Lower leg skin (tissue), 3 donors: ENCODE measurements at regions not wholly inside any gene's neighbourhood (a gene's known extent, or its start where the extent isn't known, plus 50 kb on each side); places are given as distances from the start of the nearest gene placed in this dataset.

Experiments
- CTCF ChIP-seq, 3 donors: fragments of 450-650 bp; IDR thresholded peaks; one replicate each; pipeline ENCODE4 v1.5.1; 2016; ENCODE audit warnings: antibody characterized with exemption in 3 of 3, mild to moderate bottlenecking in 3 of 3, moderate library complexity in 2 of 3
- POLR2A ChIP-seq, 2 donors: fragments of 450-650 bp; IDR thresholded peaks; one replicate each; pipeline ENCODE4 v1.6.1; 2016 to 2017; ENCODE audit warnings: antibody characterized with exemption in 2 of 2, mild to moderate bottlenecking in 1 of 2, moderate library complexity in 1 of 2

DNA sequence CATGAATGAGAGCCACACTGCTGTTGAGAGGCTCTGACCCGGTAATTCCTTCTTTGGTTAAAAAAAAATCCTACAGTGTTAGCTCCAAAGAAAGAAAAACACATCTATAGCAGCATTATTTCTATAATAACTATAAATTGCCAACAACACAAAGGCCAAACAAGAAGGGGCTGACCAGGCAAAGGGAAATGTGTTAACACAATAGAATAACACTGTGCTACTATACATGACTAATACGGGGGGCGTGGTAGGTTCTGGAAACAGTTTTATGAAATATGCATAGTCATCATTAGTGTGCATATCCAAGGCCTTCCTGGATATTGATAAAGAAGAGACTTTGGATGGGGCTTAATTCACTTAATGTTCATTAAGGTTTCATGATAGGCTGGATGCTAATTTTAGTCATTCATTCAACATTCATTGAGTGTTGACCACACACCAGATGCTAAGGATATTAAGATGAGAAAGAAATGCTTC, 50.0 kb upstream of the CCL1 start:
- TF ChIP-seq CTCF (IDR thresholded peaks at IDR 0.05) (no peak), POLR2A (IDR thresholded peaks at IDR 0.05) (no peak)
